ENCODE measurements at regions not wholly inside any gene's neighbourhood (a gene's known extent, or its start where the extent isn't known, plus 50 kb on each side); places are given as distances from the start of the nearest gene placed in this dataset.

- Histone ChIP-seq H3K4me1 (ENCODE audit: control insufficient read depth in 4 of 4, insufficient read depth in 4 of 4, low read length in 3 of 4) (no peaks in the 10 kb centered on the region), H3K27me3 (ENCODE audit: control insufficient read depth in 4 of 4, insufficient read depth in 4 of 4, low read length in 3 of 4) (no peaks in the 10 kb centered on the region), H3K9ac (ENCODE audit: low read depth in 1 of 2, low read length in 2 of 2) (no peak overlapping the region), H3K27ac (ENCODE audit: low read depth in 1 of 2, low read length in 2 of 2) (no peak overlapping the region), H3K9me3 (ENCODE audit: control insufficient read depth in 4 of 4, low read length in 3 of 4) (no peaks in the 10 kb centered on the region), H3K36me3 (ENCODE audit: control insufficient read depth in 4 of 4, insufficient read depth in 3 of 4, low read depth in 1 of 4, low read length in 3 of 4) (no peaks in the 10 kb centered on the region), H3K4me3 (ENCODE audit: low read depth in 1 of 3, low read length in 3 of 3) (no peak overlapping the region)
- 69% methylated on average over 3 of the region's 3 CpGs for WGBS
- DNase-seq (ENCODE audit: low spot score) = no peak
- TF ChIP-seq RAD21 (IDR thresholded peaks at IDR 0.05) (no peak), EGR1 (IDR thresholded peaks at IDR 0.05; ENCODE audit: low read depth in 2 of 2) (no peak), MAX (IDR thresholded peaks at IDR 0.05) (no peak), RXRA (IDR thresholded peaks at IDR 0.05) (no peak), ZBTB33 (IDR thresholded peaks at IDR 0.05) (no peak), GABPA (IDR thresholded peaks at IDR 0.05 in 1 of 2, conservative IDR thresholded peaks at IDR 0.05 in 1 of 2) (no peak), CTCF (IDR thresholded peaks at IDR 0.05; ENCODE audit: low read depth, low read length, missing input control) (no peak), REST (IDR thresholded peaks at IDR 0.05) (no peak), SP1 (IDR thresholded peaks at IDR 0.05) (no peak), HNF4A (conservative IDR thresholded peaks at IDR 0.05) (no peak), TAF1 (conservative IDR thresholded peaks at IDR 0.05) (no peak), YY1 (IDR thresholded peaks at IDR 0.05) (no peak), JUND (IDR thresholded peaks at IDR 0.05) (no peak), ATF3 (IDR thresholded peaks at IDR 0.05) (no peak), NR2F2 (IDR thresholded peaks at IDR 0.05) (no peak), FOXA2 (IDR thresholded peaks at IDR 0.05) (no peak), FOXA1 (IDR thresholded peaks at IDR 0.05) (no peak)
Measured at GRCh38 chr11:98720951-98721350, 299.8 kb upstream of the CNTN5 start.

GRCh38 chr11:98725471-98725870 is 295.3 kb upstream of the CNTN5 start:
- no peaks in the 10 kb centered on the region for H3K4me1 ChIP-seq (ENCODE audit: control insufficient read depth in 4 of 4, insufficient read depth in 4 of 4, low read length in 3 of 4)
- H3K27me3 ChIP-seq (ENCODE audit: control insufficient read depth in 4 of 4, insufficient read depth in 4 of 4, low read length in 3 of 4) = no peaks in the 10 kb centered on the region
- H3K27ac ChIP-seq (ENCODE audit: low read depth in 1 of 2, low read length in 2 of 2) = no peak overlapping the region
- H3K9ac ChIP-seq (ENCODE audit: low read depth in 1 of 2, low read length in 2 of 2) = no peak overlapping the region
- DNase-seq (ENCODE audit: low spot score) = no peak
- H3K9me3 ChIP-seq (ENCODE audit: control insufficient read depth in 4 of 4, low read length in 3 of 4) = no peaks in the 10 kb centered on the region
- WGBS = 72% methylated on average over 5 of the region's 5 CpGs
- no peaks in the 10 kb centered on the region for H3K36me3 ChIP-seq (ENCODE audit: control insufficient read depth in 4 of 4, insufficient read depth in 3 of 4, low read depth in 1 of 4, low read length in 3 of 4)
- H3K4me3 ChIP-seq (ENCODE audit: low read depth in 1 of 3, low read length in 3 of 3) = no peak overlapping the region
- TF ChIP-seq FOXA2 (IDR thresholded peaks at IDR 0.05) (no peak), GABPA (IDR thresholded peaks at IDR 0.05 in 1 of 2, conservative IDR thresholded peaks at IDR 0.05 in 1 of 2) (no peak), ATF3 (IDR thresholded peaks at IDR 0.05) (no peak), JUND (IDR thresholded peaks at IDR 0.05) (no peak), NR2F2 (IDR thresholded peaks at IDR 0.05) (no peak), EGR1 (IDR thresholded peaks at IDR 0.05; ENCODE audit: low read depth in 2 of 2) (no peak), RAD21 (IDR thresholded peaks at IDR 0.05) (no peak), HNF4A (conservative IDR thresholded peaks at IDR 0.05) (no peak), TAF1 (conservative IDR thresholded peaks at IDR 0.05) (no peak), HNF4G (IDR thresholded peaks at IDR 0.05) (no peak), YY1 (IDR thresholded peaks at IDR 0.05) (no peak), SP1 (IDR thresholded peaks at IDR 0.05) (no peak), REST (IDR thresholded peaks at IDR 0.05) (no peak), ZBTB33 (IDR thresholded peaks at IDR 0.05) (no peak)
